Progenitor cell of endocrine pancreas (in vitro differentiated cells): ENCODE measurements at regions not wholly inside any gene's neighbourhood (a gene's known extent, or its start where the extent isn't known, plus 50 kb on each side); places are given as distances from the start of the nearest gene placed in this dataset.
"Not testable (repeated sequence)": the region's sequence is repeated elsewhere in the genome, so short reads cannot be mapped to it uniquely, and the experiment has no call there.

ENCODE experiments used
- DNase-seq: peaks from one replicate; pipeline ENCODE4 v3.0.0; 2021; ENCODE audit warnings: low spot score; ENCODE audit not compliant: unreplicated experiment
- H3K27ac Mint-ChIP-seq: 2 replicates; pipeline ENCODE4 v1.8.0; 2021; ENCODE audit warnings: mild to moderate bottlenecking, moderate library complexity, mixed read lengths
- H3K27me3 Mint-ChIP-seq: 2 replicates; pipeline ENCODE4 v1.8.0; 2021; ENCODE audit warnings: mixed read lengths
- H3K36me3 Mint-ChIP-seq: 2 replicates; pipeline ENCODE4 v1.8.0; 2022; ENCODE audit warnings: mixed read lengths; ENCODE audit not compliant: insufficient read depth
- H3K4me1 Mint-ChIP-seq: 2 replicates; pipeline ENCODE4 v1.8.0; 2021; ENCODE audit warnings: low read depth, mixed read lengths
- H3K4me3 Mint-ChIP-seq: 2 replicates; pipeline ENCODE4 v1.8.0; 2021; ENCODE audit warnings: low read depth, mild to moderate bottlenecking, moderate library complexity, mixed read lengths
- H3K9me3 Mint-ChIP-seq: 2 replicates; pipeline ENCODE4 v1.8.0; 2021; ENCODE audit warnings: low read depth, mixed read lengths
- TF ChIP-seq, protein P1 (sequence below): fragments of 200-600 bp; sonication (generic); IDR thresholded peaks from one replicate; pipeline ENCODE4 v1.5.0; 2021; ENCODE audit warnings: antibody characterized with exemption, mild to moderate bottlenecking; ENCODE audit not compliant: unreplicated experiment

DNA sequence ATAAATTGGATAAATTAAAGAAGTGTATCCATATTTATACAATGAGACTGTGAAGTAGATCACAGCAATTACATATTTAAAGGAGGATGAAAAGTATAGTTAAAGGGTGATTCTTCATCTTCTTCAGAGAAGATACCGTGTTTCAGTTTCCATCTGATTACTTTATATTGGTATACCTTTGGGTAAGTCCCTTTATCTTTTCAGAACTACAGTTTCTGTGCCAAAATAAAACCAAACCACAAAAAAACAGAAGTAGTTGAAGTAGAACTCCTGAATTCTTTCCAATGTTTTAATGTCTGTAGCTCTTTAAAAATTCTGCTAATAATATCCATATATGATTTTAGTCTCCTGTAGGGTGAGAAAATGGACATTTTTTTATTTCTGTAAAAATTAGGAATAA is 231.2 kb upstream of the LINC00305 start:
- no peak overlapping the region for H3K4me3 Mint-ChIP-seq
- no peaks in the 10 kb centered on the region for H3K27me3 Mint-ChIP-seq
- no peaks in the 10 kb centered on the region for H3K36me3 Mint-ChIP-seq
- H3K4me1 Mint-ChIP-seq: peaks cover 6% of the 10 kb centered on the region
- TF ChIP-seq, protein P1, sequence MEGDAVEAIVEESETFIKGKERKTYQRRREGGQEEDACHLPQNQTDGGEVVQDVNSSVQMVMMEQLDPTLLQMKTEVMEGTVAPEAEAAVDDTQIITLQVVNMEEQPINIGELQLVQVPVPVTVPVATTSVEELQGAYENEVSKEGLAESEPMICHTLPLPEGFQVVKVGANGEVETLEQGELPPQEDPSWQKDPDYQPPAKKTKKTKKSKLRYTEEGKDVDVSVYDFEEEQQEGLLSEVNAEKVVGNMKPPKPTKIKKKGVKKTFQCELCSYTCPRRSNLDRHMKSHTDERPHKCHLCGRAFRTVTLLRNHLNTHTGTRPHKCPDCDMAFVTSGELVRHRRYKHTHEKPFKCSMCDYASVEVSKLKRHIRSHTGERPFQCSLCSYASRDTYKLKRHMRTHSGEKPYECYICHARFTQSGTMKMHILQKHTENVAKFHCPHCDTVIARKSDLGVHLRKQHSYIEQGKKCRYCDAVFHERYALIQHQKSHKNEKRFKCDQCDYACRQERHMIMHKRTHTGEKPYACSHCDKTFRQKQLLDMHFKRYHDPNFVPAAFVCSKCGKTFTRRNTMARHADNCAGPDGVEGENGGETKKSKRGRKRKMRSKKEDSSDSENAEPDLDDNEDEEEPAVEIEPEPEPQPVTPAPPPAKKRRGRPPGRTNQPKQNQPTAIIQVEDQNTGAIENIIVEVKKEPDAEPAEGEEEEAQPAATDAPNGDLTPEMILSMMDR: no peak
- peaks cover 16% of the 10 kb centered on the region for H3K9me3 Mint-ChIP-seq
- DNase-seq: no peak
- no peak overlapping the region for H3K27ac Mint-ChIP-seq

GRCh38 chr18:64379662-64380061 is 230.8 kb upstream of the LINC00305 start:
- no peak for DNase-seq
- TF ChIP-seq, protein P1: no peak
- Mint-ChIP-seq H3K4me3 (no peak overlapping the region), H3K36me3 (no peaks in the 10 kb centered on the region), H3K27ac (no peak overlapping the region), H3K9me3 (peaks cover 16% of the 10 kb centered on the region), H3K4me1 (peaks cover 6% of the 10 kb centered on the region), H3K27me3 (no peaks in the 10 kb centered on the region)

- TF ChIP-seq, protein P1: no peak
- peaks cover 6% of the 10 kb centered on the region for H3K4me1 Mint-ChIP-seq
- no peak overlapping the region for H3K27ac Mint-ChIP-seq
- H3K27me3 Mint-ChIP-seq: no peaks in the 10 kb centered on the region
- H3K4me3 Mint-ChIP-seq: no peak overlapping the region
- DNase-seq: no peak
- H3K36me3 Mint-ChIP-seq: no peaks in the 10 kb centered on the region
- H3K9me3 Mint-ChIP-seq: peaks cover 16% of the 10 kb centered on the region
Measured at GRCh38 chr18:64377446-64377845, 228.6 kb upstream of the LINC00305 start.

GRCh38 chr18:64372850-64373249 is 224.0 kb upstream of the LINC00305 start:
- Mint-ChIP-seq H3K36me3 (no peaks in the 10 kb centered on the region), H3K27ac (no peak overlapping the region), H3K4me3 (no peak overlapping the region), H3K9me3 (peaks cover 10% of the 10 kb centered on the region), H3K4me1 (no peaks in the 10 kb centered on the region), H3K27me3 (no peaks in the 10 kb centered on the region)
- no peak for DNase-seq
- TF ChIP-seq, protein P1: no peak

- H3K36me3 Mint-ChIP-seq, H3K4me3 Mint-ChIP-seq, H3K27me3 Mint-ChIP-seq, H3K27ac Mint-ChIP-seq, DNase-seq, H3K4me1 Mint-ChIP-seq, H3K9me3 Mint-ChIP-seq: not testable (repeated sequence)
Measured at GRCh38 chr18:64369830-64370440, 221.0 kb upstream of the LINC00305 start.

- peaks cover 1% of the 10 kb centered on the region for H3K36me3 Mint-ChIP-seq
- H3K27ac Mint-ChIP-seq: no peak overlapping the region
- no peak for DNase-seq
- H3K4me1 Mint-ChIP-seq: no peaks in the 10 kb centered on the region
- peaks cover 13% of the 10 kb centered on the region for H3K9me3 Mint-ChIP-seq
- H3K27me3 Mint-ChIP-seq: no peaks in the 10 kb centered on the region
- no peak overlapping the region for H3K4me3 Mint-ChIP-seq
- TF ChIP-seq, protein P1: no peak
Measured at GRCh38 chr18:64365106-64365505, 216.2 kb upstream of the LINC00305 start.
